DMS 273 (cell line): ENCODE measurements at regions not wholly inside any gene's neighbourhood (a gene's known extent, or its start where the extent isn't known, plus 50 kb on each side); places are given as distances from the start of the nearest gene placed in this dataset.

ENCODE experiments used
- DNase-seq: peaks from one replicate; lab custom pipeline; 2025; ENCODE audit not compliant: unreplicated experiment; lab: John Stamatoyannopoulos, UW

DNA sequence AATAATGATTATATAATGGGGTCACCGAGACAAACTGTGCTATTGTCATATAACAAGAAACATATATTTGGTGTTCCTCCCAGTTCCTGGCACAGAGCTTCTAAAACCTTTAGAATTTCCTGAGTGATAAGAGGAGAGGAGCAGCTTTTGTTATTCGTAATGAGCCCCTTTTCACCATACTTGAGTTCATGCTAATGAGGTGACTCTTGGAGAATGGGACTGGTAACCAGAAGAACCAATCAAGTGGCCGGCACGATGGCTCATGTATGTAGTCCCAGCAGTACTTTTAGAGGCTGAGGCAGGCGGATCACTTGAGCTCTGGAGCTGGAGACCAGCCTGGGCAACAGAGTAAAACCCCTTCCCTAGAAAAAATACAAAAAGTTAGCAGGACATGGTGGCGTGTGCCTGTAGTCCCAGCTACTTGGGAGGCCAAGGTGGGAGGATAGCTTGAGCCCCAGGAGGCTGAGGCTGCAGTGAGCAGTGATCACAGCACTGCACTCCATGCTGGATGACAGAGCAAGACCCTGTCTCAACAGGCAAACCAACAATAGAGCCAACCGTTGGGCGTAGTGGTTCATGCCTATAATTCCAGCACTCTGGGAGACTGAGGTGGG, 62.7 kb upstream of the FTH1 start:
- no peak for DNase-seq

DNA sequence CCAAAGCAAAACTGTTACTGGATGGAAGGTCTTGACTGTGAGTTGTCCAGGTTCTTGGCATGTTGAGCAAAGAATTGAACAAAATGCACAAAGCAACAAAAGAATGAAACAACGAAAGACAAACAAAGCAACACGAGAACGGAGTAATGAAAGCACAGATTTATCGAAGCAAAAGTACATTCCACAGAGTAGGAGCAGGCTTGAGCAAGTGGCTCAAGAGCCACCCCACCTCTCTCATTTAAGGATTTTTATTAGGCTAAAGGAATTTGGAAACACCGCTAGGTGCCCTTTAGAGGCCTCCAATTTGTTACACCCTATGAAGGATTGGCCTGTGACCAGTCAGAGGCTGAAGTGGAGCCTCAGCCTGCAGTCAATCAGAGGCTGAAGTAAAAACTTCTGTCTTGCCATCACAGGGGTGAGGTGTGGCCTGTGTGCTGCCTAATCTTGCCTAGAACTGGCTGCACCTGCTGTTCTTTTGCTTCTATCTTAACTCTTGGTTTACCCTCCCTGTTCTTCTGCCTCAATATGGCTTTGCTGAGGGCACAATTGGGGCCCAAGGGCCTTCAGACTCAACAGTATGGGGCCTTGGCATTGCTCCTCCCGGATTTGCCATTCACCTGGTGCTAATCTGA, 59.4 kb upstream of the FTH1 start:
- no peak for DNase-seq

DNA sequence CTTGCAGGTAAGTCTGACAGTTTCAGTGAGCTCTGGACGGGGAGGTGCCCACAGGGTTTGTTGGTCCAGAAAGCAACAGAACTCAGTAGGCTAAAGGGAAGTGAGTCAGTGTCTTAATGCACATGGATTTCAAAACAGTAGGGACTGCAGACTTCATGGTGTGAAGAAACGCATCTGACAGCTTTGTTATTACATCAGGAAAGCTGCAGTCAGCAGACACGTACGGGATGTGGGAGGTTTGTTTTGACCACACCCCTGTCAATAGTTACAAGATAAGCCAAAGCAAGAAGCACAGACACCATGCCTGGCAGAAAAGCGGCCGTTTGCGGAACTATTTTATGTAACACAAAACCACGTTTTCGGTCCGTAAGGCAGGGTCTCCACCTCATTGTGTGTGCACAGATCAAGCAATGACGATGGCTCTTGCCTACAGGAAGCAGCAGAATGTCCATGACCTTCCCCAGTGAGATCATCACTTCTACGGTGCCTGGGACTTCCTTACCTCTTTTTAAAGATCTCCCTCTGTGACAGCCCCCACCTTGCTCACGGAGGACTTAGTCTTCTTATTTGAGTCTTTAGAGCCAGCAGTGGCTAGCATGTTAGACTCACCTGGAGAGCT, 58.2 kb upstream of the FTH1 start:
- no peak for DNase-seq

DNA sequence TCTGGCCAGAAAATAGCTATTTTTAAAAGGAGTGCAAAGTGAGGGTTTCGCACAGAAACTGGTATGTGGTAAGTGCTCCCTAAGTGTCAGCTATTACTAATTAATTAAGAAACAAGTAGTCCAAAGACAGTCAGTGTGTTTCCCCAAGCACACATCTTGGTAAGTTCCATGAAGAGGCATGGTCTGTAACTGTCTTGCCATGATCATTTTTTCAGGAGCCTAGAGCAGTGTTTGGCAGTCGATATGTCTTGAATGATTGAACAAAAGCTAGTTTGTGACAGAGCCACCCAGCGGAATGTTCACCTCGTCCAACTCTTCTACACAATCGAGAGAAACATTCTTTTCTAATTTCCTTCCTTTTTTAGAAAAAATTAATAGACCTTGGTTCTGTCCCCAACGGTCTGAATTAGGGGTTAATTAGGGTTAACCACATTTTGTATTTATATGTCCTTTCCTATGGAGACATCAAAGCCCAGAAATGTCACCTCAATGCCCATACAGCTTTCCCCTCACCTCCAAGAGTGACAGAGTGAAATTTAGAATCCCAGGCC, 57.6 kb upstream of the FTH1 start:
- no peak for DNase-seq

DNA sequence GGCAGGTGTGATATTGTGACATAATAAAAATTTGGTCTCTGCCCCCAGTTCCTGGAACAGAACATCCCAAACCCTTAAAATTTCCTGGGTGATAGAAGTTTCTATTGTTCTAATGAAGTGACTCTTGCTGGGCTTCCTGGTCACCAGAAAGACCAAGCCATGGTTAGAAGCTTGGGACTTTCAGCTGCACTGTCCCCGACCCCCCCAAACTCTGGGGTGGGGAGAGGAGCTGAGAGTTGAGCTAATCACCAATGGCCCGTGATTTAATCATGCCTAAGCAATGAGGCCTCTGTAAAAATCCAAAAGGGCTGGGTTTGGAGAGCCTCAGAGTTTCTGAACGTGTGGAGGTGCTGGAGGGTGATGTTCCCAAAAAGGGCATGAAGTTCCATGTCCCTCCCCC, 54.8 kb upstream of the FTH1 start:
- no peak for DNase-seq

DNA sequence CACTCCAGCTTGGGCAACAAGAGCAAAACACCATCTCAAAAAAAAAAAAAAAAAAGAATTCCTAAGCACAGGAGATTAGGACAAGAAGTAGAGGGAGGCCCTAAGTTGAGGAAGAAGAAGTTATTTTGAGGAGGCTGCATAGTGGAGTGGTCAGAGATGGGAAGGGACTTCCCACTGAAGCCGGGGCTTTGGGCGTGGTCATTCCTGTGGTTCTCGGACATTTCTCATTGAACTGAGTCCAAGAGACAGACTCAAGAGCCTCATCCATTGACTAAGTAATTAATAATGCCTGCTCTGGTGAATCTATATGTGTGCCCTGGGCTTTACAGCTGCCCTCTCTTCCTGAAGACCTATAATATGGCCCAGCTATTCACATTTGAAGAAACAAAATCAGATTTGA, 53.2 kb upstream of the FTH1 start:
- no peak for DNase-seq

GRCh38 chr11:62018981-62019664, 51.7 kb upstream of the FTH1 start:
- no peak for DNase-seq

GRCh38 chr11:62017878-62018655, 50.6 kb upstream of the FTH1 start:
- DNase-seq = no peak
